ENCODE measurements at regions not wholly inside any gene's neighbourhood (a gene's known extent, or its start where the extent isn't known, plus 50 kb on each side); places are given as distances from the start of the nearest gene placed in this dataset.

GRCh38 chr21:38912789-38913119 lies 107.0 kb downstream of the ETS2 start:
- no peak for DNase-seq (ENCODE audit: low spot score)
- 46% methylated on average over 6 of the region's 6 CpGs for WGBS
- H3K27me3 ChIP-seq (ENCODE audit: control insufficient read depth in 4 of 4, insufficient read depth in 4 of 4, low read length in 3 of 4) = no peaks in the 10 kb centered on the region
- peak overlapping the region in 2 of 3 donors; percentile 10 to 29 for H3K4me3 ChIP-seq (ENCODE audit: low read depth in 1 of 3, low read length in 3 of 3)
- H3K36me3 ChIP-seq (ENCODE audit: control insufficient read depth in 4 of 4, insufficient read depth in 3 of 4, low read depth in 1 of 4, low read length in 3 of 4) = no peaks in the 10 kb centered on the region
- TF ChIP-seq, protein P1, sequence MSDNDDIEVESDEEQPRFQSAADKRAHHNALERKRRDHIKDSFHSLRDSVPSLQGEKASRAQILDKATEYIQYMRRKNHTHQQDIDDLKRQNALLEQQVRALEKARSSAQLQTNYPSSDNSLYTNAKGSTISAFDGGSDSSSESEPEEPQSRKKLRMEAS (IDR thresholded peaks at IDR 0.05) = no peak
- no peak for TF ChIP-seq NR2F2 (IDR thresholded peaks at IDR 0.05)
- TF ChIP-seq TAF1 (conservative IDR thresholded peaks at IDR 0.05) = no peak
- no peak for TF ChIP-seq REST (IDR thresholded peaks at IDR 0.05)
- H3K9ac ChIP-seq (ENCODE audit: low read depth in 1 of 2, low read length in 2 of 2) = peak overlapping the region in 1 of 2 donors; percentile 75
- no peaks in the 10 kb centered on the region for H3K9me3 ChIP-seq (ENCODE audit: control insufficient read depth in 4 of 4, low read length in 3 of 4)
- peak overlapping the region; percentile 93 to 96 for H3K27ac ChIP-seq (ENCODE audit: low read depth in 1 of 2, low read length in 2 of 2)
- peaks cover 0 to 38% (median 20%) of the 10 kb centered on the region in 4 donors for H3K4me1 ChIP-seq (ENCODE audit: control insufficient read depth in 4 of 4, insufficient read depth in 4 of 4, low read length in 3 of 4)

GRCh38 chr21:38912102-38912629 lies 106.4 kb downstream of the ETS2 start:
- H3K27me3 ChIP-seq (ENCODE audit: control insufficient read depth in 4 of 4, insufficient read depth in 4 of 4, low read length in 3 of 4) = no peaks in the 10 kb centered on the region
- no peak overlapping the region for H3K4me3 ChIP-seq (ENCODE audit: low read depth in 1 of 3, low read length in 3 of 3)
- no peaks in the 10 kb centered on the region for H3K9me3 ChIP-seq (ENCODE audit: control insufficient read depth in 4 of 4, low read length in 3 of 4)
- DNase-seq (ENCODE audit: low spot score) = no peak
- no peaks in the 10 kb centered on the region for H3K36me3 ChIP-seq (ENCODE audit: control insufficient read depth in 4 of 4, insufficient read depth in 3 of 4, low read depth in 1 of 4, low read length in 3 of 4)
- peak overlapping the region in 1 of 2 donors; percentile 75 for H3K9ac ChIP-seq (ENCODE audit: low read depth in 1 of 2, low read length in 2 of 2)
- H3K27ac ChIP-seq (ENCODE audit: low read depth in 1 of 2, low read length in 2 of 2) = peak overlapping the region; percentile 93 to 96
- no peak for TF ChIP-seq RAD21 (IDR thresholded peaks at IDR 0.05)
- no peak for TF ChIP-seq FOXA1 (IDR thresholded peaks at IDR 0.05)
- TF ChIP-seq REST (IDR thresholded peaks at IDR 0.05) = no peak
- TF ChIP-seq HNF4G (IDR thresholded peaks at IDR 0.05) = no peak
- no peak for TF ChIP-seq TAF1 (conservative IDR thresholded peaks at IDR 0.05)
- TF ChIP-seq, protein P1 (IDR thresholded peaks at IDR 0.05) = no peak
- TF ChIP-seq ATF3 (IDR thresholded peaks at IDR 0.05) = no peak
- TF ChIP-seq CTCF (IDR thresholded peaks at IDR 0.05; ENCODE audit: low read depth, low read length, missing input control) = no peak
- TF ChIP-seq, protein P2, sequence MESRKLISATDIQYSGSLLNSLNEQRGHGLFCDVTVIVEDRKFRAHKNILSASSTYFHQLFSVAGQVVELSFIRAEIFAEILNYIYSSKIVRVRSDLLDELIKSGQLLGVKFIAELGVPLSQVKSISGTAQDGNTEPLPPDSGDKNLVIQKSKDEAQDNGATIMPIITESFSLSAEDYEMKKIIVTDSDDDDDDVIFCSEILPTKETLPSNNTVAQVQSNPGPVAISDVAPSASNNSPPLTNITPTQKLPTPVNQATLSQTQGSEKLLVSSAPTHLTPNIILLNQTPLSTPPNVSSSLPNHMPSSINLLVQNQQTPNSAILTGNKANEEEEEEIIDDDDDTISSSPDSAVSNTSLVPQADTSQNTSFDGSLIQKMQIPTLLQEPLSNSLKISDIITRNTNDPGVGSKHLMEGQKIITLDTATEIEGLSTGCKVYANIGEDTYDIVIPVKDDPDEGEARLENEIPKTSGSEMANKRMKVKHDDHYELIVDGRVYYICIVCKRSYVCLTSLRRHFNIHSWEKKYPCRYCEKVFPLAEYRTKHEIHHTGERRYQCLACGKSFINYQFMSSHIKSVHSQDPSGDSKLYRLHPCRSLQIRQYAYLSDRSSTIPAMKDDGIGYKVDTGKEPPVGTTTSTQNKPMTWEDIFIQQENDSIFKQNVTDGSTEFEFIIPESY (IDR thresholded peaks at IDR 0.05) = no peak
- TF ChIP-seq YY1 (IDR thresholded peaks at IDR 0.05) = no peak
- TF ChIP-seq RXRA (IDR thresholded peaks at IDR 0.05) = no peak
- no peak for TF ChIP-seq FOXA2 (IDR thresholded peaks at IDR 0.05)
- TF ChIP-seq NR2F2 (IDR thresholded peaks at IDR 0.05) = no peak
- no peak for TF ChIP-seq JUND (IDR thresholded peaks at IDR 0.05)
- no peak for TF ChIP-seq GABPA (IDR thresholded peaks at IDR 0.05 in 1 of 2, conservative IDR thresholded peaks at IDR 0.05 in 1 of 2)
- TF ChIP-seq HNF4A (conservative IDR thresholded peaks at IDR 0.05) = no peak
- TF ChIP-seq EGR1 (IDR thresholded peaks at IDR 0.05; ENCODE audit: low read depth in 2 of 2) = no peak
- TF ChIP-seq SP1 (IDR thresholded peaks at IDR 0.05) = no peak
- 94% methylated on average over 7 of the region's 7 CpGs for WGBS
- peaks cover 0 to 42% (median 20%) of the 10 kb centered on the region in 4 donors for H3K4me1 ChIP-seq (ENCODE audit: control insufficient read depth in 4 of 4, insufficient read depth in 4 of 4, low read length in 3 of 4)
